Chondrocyte (in vitro differentiated cells): ENCODE measurements at regions not wholly inside any gene's neighbourhood (a gene's known extent, or its start where the extent isn't known, plus 50 kb on each side); places are given as distances from the start of the nearest gene placed in this dataset.

Source experiments
- DNase-seq: peaks from one replicate; pipeline ENCODE4 v3.0.0; 2021; ENCODE audit warnings: mixed read lengths, low spot score
- H3K27ac Mint-ChIP-seq: one replicate; pipeline ENCODE4 v1.8.0; 2021; ENCODE audit warnings: mild to moderate bottlenecking, moderate library complexity, mixed read lengths; ENCODE audit not compliant: unreplicated experiment
- H3K27me3 Mint-ChIP-seq: 2 replicates; pipeline ENCODE4 v1.8.0; 2021; ENCODE audit warnings: low read depth, mixed read lengths
- H3K36me3 Mint-ChIP-seq: 2 replicates; pipeline ENCODE4 v1.8.0; 2021; ENCODE audit warnings: low read depth, mixed read lengths
- H3K4me1 Mint-ChIP-seq: 2 replicates; pipeline ENCODE4 v1.8.0; 2021; ENCODE audit warnings: low read depth, mild to moderate bottlenecking, mixed read lengths
- H3K4me3 Mint-ChIP-seq: one replicate; pipeline ENCODE4 v1.8.0; 2021; ENCODE audit warnings: mild to moderate bottlenecking, moderate library complexity, mixed read lengths; ENCODE audit not compliant: unreplicated experiment
- H3K9me3 Mint-ChIP-seq: 2 replicates; pipeline ENCODE4 v1.8.0; 2021; ENCODE audit warnings: low read depth, mixed read lengths
- TF ChIP-seq, protein P1 (sequence below): fragments of 200-600 bp; sonication (generic); IDR thresholded peaks from 2 replicates; pipeline ENCODE4 v1.5.0; 2021; ENCODE audit warnings: antibody characterized with exemption, mild to moderate bottlenecking, moderate library complexity

DNA sequence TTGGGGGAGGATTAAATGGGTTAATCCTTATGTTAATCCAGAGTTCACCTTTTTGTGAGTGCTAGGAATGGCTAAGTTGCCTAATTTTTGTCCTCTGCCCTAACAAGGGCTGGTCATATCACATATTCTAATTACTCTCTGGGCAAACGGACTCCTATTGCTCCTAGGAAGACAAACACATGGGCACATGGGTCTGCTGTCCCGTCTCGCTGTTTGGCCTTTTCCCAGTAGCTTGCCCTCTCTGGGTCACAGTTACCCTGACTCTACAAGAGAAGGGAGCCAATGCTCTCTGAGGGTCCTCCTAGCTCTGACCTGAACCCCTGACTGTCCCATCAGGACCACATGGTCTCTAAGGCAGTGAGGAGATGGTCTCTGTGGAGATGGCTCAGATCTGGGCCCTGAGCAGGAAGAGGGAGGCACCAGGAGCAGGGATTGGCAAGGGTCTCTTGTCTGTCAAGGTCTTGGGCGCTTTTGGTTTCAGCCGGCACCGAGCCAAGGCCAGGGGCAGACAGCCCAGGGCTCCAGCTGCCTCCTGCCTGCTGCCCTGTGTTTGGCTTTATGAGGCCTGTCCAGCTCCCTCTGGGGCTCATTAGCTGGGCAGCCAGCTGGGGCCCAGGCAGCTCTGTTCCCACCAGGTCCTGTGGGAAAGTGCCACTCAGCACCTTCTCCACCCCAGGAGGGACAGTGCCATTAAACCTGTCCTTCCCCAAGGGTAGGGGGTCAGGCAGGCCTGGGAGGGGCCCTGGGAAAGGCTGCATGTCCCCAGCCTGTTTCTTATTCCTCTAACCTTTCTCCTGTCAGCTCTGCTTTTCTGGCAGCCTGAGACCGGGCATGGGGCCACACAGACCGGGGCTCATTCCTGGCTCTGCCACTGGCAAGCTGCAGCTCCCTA is 559.9 kb downstream of the MN1 start:
- Mint-ChIP-seq H3K27ac (peak overlapping the region; percentile 83), H3K9me3 (no peaks in the 10 kb centered on the region), H3K36me3 (peaks cover 1% of the 10 kb centered on the region), H3K4me1 (peaks cover 65% of the 10 kb centered on the region), H3K27me3 (no peaks in the 10 kb centered on the region), H3K4me3 (no peak overlapping the region)
- TF ChIP-seq, protein P1, sequence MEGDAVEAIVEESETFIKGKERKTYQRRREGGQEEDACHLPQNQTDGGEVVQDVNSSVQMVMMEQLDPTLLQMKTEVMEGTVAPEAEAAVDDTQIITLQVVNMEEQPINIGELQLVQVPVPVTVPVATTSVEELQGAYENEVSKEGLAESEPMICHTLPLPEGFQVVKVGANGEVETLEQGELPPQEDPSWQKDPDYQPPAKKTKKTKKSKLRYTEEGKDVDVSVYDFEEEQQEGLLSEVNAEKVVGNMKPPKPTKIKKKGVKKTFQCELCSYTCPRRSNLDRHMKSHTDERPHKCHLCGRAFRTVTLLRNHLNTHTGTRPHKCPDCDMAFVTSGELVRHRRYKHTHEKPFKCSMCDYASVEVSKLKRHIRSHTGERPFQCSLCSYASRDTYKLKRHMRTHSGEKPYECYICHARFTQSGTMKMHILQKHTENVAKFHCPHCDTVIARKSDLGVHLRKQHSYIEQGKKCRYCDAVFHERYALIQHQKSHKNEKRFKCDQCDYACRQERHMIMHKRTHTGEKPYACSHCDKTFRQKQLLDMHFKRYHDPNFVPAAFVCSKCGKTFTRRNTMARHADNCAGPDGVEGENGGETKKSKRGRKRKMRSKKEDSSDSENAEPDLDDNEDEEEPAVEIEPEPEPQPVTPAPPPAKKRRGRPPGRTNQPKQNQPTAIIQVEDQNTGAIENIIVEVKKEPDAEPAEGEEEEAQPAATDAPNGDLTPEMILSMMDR, result peak; percentile 31
- DNase-seq, result no peak

DNA sequence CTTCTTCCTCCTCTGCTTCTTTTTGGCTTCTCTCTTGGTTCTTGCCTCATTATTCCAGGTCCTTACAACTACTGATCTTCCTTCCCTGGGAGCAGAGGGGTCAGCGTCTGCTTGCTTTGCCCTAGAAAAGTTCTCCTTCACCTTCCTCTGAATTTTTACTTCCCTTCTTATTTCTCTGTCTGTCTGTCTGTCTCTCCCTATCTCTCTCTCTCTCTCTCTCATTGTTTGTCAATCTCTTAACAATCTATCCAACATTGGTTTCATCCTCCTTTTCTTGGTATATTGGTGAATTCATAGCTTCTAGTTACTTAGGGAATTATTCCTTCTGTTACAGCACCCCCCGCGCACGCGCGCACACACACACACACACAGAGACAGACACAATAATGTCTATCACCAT is 559.1 kb downstream of the MN1 start:
- Mint-ChIP-seq H3K9me3 (no peaks in the 10 kb centered on the region), H3K4me3 (no peak overlapping the region), H3K36me3 (no peaks in the 10 kb centered on the region), H3K27me3 (no peaks in the 10 kb centered on the region), H3K4me1 (peaks cover 61% of the 10 kb centered on the region), H3K27ac (peak overlapping the region; percentile 83)
- TF ChIP-seq, protein P1, result no peak
- no peak for DNase-seq

DNA sequence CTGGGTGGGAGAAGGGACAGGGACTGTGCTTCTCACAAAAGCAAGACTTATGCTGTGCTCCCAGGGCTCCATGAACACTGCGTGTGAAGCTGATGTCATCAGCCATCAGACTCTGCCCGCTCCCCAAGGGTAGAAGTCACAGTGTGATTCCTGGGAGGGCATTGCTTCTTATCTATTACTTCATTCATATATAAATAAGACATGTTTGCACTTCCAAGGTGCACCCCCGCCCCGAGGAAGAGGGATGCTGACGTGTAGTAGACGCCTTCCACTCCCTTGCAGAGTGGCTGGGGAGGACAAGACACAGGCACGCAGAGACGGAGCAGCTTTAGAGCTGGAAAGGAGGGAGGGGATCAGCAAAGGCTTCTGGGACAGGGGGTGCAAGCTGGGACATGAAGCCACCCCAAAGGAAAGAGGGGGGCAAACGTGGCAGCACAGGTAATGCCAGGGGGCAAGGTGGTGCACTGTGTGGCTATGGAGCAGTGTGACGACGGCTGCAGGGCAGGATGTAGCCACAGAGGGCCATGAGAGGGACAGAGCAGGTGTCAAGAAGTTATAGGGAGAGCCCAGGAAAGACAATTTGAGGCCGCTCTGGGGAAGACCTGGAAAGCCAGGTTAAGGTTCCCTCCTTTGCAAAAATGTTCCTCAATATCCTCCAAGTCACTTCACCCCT is 558.5 kb downstream of the MN1 start:
- no peak overlapping the region for H3K4me3 Mint-ChIP-seq
- H3K36me3 Mint-ChIP-seq, result no peaks in the 10 kb centered on the region
- peaks cover 61% of the 10 kb centered on the region for H3K4me1 Mint-ChIP-seq
- no peak for DNase-seq
- TF ChIP-seq, protein P1, result no peak
- H3K27ac Mint-ChIP-seq, result peak overlapping the region; percentile 83
- H3K27me3 Mint-ChIP-seq, result no peaks in the 10 kb centered on the region
- no peaks in the 10 kb centered on the region for H3K9me3 Mint-ChIP-seq

DNA sequence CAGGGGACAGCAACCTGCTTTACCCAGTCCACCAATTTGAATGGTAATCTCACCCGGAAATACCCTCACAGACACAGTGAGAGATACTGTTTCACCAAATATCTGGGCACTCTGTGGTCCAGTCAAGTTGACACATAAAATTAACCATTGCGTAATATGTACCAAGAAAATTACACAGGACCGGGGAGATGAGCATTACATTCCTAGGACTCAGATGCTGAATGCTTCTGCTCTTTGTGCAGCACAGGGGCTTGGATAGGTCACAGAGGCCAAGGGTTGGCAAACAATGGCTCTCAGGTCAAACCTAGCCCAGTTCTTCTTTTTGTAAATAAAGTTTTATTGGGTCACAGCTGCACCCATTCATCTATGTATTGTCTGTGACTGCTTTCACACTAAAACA is 557.2 kb downstream of the MN1 start:
- Mint-ChIP-seq H3K4me1 (peaks cover 48% of the 10 kb centered on the region), H3K27ac (no peak overlapping the region), H3K4me3 (no peak overlapping the region), H3K27me3 (no peaks in the 10 kb centered on the region), H3K9me3 (no peaks in the 10 kb centered on the region), H3K36me3 (no peaks in the 10 kb centered on the region)
- TF ChIP-seq, protein P1, result no peak
- no peak for DNase-seq

DNA sequence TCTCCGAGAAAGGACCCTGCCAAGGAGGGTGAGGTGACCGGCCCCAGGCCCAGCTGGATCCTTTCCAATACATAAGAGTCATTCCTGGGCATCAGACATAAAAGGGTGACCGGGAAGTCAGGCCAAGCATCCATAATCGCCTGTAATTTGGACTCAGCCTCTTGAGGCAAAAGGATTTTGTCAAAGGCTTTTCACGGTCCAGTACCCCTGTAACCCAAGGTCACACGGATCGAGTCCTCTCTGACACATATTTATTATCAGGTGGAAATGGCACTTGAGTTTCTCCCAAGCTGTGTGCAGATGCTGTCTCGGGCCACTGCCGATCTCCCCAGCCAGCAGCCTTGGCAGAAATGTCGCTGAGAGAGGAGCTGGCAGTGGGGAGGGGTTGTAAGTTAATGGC is 556.5 kb downstream of the MN1 start:
- Mint-ChIP-seq H3K27ac (no peak overlapping the region), H3K4me1 (peaks cover 41% of the 10 kb centered on the region), H3K9me3 (no peaks in the 10 kb centered on the region), H3K36me3 (no peaks in the 10 kb centered on the region), H3K4me3 (no peak overlapping the region), H3K27me3 (no peaks in the 10 kb centered on the region)
- no peak for DNase-seq
- TF ChIP-seq, protein P1, result no peak
